ENCODE measurements at regions not wholly inside any gene's neighbourhood (a gene's known extent, or its start where the extent isn't known, plus 50 kb on each side); places are given as distances from the start of the nearest gene placed in this dataset.

DNA sequence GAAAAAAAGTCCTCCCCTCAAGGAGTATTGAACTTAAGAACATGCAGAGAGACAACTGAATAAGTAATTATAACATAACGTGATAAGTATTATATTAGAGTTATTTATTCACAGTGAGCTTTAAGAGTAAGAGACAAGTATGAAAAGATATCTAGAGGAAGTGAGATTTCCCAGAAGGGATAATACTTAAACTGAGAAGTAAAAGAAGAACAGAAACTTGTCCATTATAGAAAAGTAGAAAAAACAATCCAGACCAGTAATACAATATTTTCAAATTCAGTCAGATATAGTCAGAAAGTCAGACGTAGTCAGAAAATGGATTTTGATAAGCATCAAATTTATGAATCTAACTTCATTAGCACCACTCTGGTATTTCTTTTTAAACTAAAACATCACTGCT, 613.0 kb upstream of the CCNG1 start:
- no peak for ATAC-seq (ENCODE audit: low FRiP score)
- TF ChIP-seq, protein P1, sequence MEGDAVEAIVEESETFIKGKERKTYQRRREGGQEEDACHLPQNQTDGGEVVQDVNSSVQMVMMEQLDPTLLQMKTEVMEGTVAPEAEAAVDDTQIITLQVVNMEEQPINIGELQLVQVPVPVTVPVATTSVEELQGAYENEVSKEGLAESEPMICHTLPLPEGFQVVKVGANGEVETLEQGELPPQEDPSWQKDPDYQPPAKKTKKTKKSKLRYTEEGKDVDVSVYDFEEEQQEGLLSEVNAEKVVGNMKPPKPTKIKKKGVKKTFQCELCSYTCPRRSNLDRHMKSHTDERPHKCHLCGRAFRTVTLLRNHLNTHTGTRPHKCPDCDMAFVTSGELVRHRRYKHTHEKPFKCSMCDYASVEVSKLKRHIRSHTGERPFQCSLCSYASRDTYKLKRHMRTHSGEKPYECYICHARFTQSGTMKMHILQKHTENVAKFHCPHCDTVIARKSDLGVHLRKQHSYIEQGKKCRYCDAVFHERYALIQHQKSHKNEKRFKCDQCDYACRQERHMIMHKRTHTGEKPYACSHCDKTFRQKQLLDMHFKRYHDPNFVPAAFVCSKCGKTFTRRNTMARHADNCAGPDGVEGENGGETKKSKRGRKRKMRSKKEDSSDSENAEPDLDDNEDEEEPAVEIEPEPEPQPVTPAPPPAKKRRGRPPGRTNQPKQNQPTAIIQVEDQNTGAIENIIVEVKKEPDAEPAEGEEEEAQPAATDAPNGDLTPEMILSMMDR (IDR thresholded peaks at IDR 0.05): no peak
- DNase-seq (ENCODE audit: low spot score): no peak

DNA sequence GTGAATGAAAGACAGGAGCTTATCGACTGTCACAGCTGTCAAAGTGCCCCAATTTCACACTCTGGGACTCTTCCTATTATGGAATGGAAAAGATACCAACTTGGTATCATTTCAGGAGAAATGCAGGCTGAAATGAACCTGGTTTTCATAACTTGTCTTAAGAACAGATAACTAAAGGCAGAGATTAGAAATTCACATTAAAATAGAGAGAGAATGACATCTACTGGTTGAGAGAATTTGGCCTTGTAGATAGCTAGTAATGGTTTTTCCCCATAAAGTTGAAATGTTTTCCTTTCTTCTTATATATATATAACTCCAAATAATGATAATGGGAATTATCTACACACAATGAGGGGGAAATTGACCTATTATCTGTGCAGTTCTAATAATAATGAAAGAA, 600.2 kb upstream of the CCNG1 start:
- ATAC-seq (ENCODE audit: low FRiP score): no peak
- no peak for DNase-seq (ENCODE audit: low spot score)
- TF ChIP-seq, protein P1 (IDR thresholded peaks at IDR 0.05): no peak

GRCh38 chr5:162842727-162843126, 594.7 kb upstream of the CCNG1 start:
- no peak for ATAC-seq (ENCODE audit: low FRiP score)
- no peak for DNase-seq (ENCODE audit: low spot score)
- TF ChIP-seq, protein P1 (IDR thresholded peaks at IDR 0.05): no peak

- ATAC-seq (ENCODE audit: low FRiP score) (no peak), DNase-seq (ENCODE audit: low spot score) (no peak)
- TF ChIP-seq, protein P1 (IDR thresholded peaks at IDR 0.05): no peak
Measured at GRCh38 chr5:162852134-162852533, 585.3 kb upstream of the CCNG1 start.

DNA sequence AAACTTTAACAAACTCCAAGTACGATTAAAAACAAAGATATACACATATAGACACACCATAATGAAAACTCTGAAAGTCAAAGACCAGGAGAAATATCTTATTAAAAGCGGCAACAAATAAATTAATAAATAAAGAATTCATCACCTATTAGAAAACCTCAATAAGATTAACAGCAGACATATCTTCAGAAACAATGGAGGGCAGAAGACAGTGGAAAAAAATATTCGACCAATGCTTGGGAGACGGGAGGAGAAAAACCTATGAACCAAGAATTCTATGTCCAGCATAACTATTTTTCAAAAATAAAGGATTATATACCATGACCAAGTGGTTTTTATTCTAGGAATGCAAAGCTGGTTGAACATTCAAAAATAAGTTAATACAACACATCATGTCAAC, 578.6 kb upstream of the CCNG1 start:
- DNase-seq (ENCODE audit: low spot score): no peak
- ATAC-seq (ENCODE audit: low FRiP score): no peak
- TF ChIP-seq, protein P1 (IDR thresholded peaks at IDR 0.05): no peak

- TF ChIP-seq, protein P1 (IDR thresholded peaks at IDR 0.05): no peak
- no peak for DNase-seq (ENCODE audit: low spot score)
- ATAC-seq (ENCODE audit: low FRiP score): no peak
Measured at GRCh38 chr5:162870966-162871365, 566.4 kb upstream of the CCNG1 start.

- DNase-seq (ENCODE audit: low spot score) (no peak), ATAC-seq (ENCODE audit: low FRiP score) (no peak)
- TF ChIP-seq, protein P1 (IDR thresholded peaks at IDR 0.05): no peak
Measured at GRCh38 chr5:162882629-162883028, 554.8 kb upstream of the CCNG1 start.
